ENCODE measurements at regions not wholly inside any gene's neighbourhood (a gene's known extent, or its start where the extent isn't known, plus 50 kb on each side); places are given as distances from the start of the nearest gene placed in this dataset.

- Histone ChIP-seq H3K9me3 (ENCODE audit: control insufficient read depth, low read length) (no peaks in the 10 kb centered on the region), H3K4me3 (ENCODE audit: extremely low read depth, insufficient read depth, low read length, poor library complexity, severe bottlenecking) (no peak overlapping the region), H3K4me1 (ENCODE audit: control insufficient read depth, insufficient read depth, low read length, poor library complexity, severe bottlenecking) (no peaks in the 10 kb centered on the region), H3K36me3 (ENCODE audit: control insufficient read depth, insufficient read depth, low read length) (no peaks in the 10 kb centered on the region), H3K27ac (ENCODE audit: low read depth, low read length, severe bottlenecking) (no peak overlapping the region)
- whole genome bisulfite sequencing, 2 experiments (ENCODE audit: insufficient coverage in 2 of 2), result 94% methylated on average over 2 of the region's 2 CpGs; no CpG with 5 or more reads in 1 of the 2 experiments
These were observed 446.2 kb upstream of the SLC14A2 start for GRCh38 chr18:45168866-45169600.

DNA sequence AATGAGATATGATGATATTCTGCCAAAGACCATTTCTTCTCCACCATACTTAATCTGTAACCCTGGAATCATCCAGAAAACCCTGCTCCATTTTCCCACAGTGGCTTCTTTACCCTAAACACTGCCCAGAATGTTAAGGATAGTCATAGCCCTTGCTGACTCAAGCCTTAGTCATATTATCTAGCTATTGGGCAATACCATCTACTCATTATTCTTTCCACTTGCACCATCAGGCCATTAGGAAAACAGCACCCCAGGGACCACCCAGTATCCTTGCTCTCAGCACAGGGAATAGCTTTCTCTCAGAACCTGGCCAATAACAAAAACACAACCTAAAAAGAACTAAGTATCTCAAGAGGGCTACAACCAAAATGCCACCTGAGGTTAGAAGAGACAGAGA is 445.7 kb upstream of the SLC14A2 start:
- no peak overlapping the region for H3K4me3 ChIP-seq (ENCODE audit: extremely low read depth, insufficient read depth, low read length, poor library complexity, severe bottlenecking)
- H3K27ac ChIP-seq (ENCODE audit: low read depth, low read length, severe bottlenecking), result no peak overlapping the region
- H3K4me1 ChIP-seq (ENCODE audit: control insufficient read depth, insufficient read depth, low read length, poor library complexity, severe bottlenecking), result no peaks in the 10 kb centered on the region
- no peaks in the 10 kb centered on the region for H3K36me3 ChIP-seq (ENCODE audit: control insufficient read depth, insufficient read depth, low read length)
- H3K9me3 ChIP-seq (ENCODE audit: control insufficient read depth, low read length), result no peaks in the 10 kb centered on the region

GRCh38 chr18:45171679-45172191 is 443.5 kb upstream of the SLC14A2 start:
- H3K4me1 ChIP-seq (ENCODE audit: control insufficient read depth, insufficient read depth, low read length, poor library complexity, severe bottlenecking), result no peaks in the 10 kb centered on the region
- H3K36me3 ChIP-seq (ENCODE audit: control insufficient read depth, insufficient read depth, low read length), result no peaks in the 10 kb centered on the region
- no peak overlapping the region for H3K27ac ChIP-seq (ENCODE audit: low read depth, low read length, severe bottlenecking)
- H3K9me3 ChIP-seq (ENCODE audit: control insufficient read depth, low read length), result no peaks in the 10 kb centered on the region
- H3K4me3 ChIP-seq (ENCODE audit: extremely low read depth, insufficient read depth, low read length, poor library complexity, severe bottlenecking), result no peak overlapping the region
- WGBS, 2 experiments (ENCODE audit: insufficient coverage in 2 of 2), result 94 to 100% methylated on average over 2 of the region's 4 CpGs

DNA sequence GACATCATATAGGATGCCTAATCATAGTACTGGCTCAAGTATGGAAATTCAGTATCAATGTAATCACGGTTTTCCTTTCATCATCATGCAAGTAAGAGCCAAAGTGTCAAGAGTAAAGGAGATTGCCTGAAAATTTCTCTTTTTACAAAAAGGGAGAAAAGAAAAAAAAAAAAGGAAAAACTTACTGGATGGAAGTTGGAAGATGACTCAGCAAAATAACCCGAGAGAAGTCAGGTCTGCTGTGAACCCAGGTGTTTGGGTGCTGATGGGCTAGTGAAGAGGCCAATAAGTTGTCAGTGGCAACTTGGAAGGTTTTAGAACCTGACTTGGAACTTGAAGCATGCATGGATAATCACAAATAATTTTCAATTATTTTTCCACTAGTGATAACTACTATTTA is 441.9 kb upstream of the SLC14A2 start:
- WGBS, 2 experiments (ENCODE audit: insufficient coverage in 2 of 2), result 83% methylated on average over 1 of the region's 2 CpGs; no CpG with 5 or more reads in 1 of the 2 experiments
- Histone ChIP-seq H3K4me3 (ENCODE audit: extremely low read depth, insufficient read depth, low read length, poor library complexity, severe bottlenecking) (no peak overlapping the region), H3K27ac (ENCODE audit: low read depth, low read length, severe bottlenecking) (no peak overlapping the region), H3K4me1 (ENCODE audit: control insufficient read depth, insufficient read depth, low read length, poor library complexity, severe bottlenecking) (no peaks in the 10 kb centered on the region), H3K36me3 (ENCODE audit: control insufficient read depth, insufficient read depth, low read length) (no peaks in the 10 kb centered on the region), H3K9me3 (ENCODE audit: control insufficient read depth, low read length) (no peaks in the 10 kb centered on the region)

- Histone ChIP-seq H3K9me3 (ENCODE audit: control insufficient read depth, low read length) (no peaks in the 10 kb centered on the region), H3K4me1 (ENCODE audit: control insufficient read depth, insufficient read depth, low read length, poor library complexity, severe bottlenecking) (no peaks in the 10 kb centered on the region), H3K4me3 (ENCODE audit: extremely low read depth, insufficient read depth, low read length, poor library complexity, severe bottlenecking) (no peak overlapping the region), H3K27ac (ENCODE audit: low read depth, low read length, severe bottlenecking) (no peak overlapping the region), H3K36me3 (ENCODE audit: control insufficient read depth, insufficient read depth, low read length) (no peaks in the 10 kb centered on the region)
- WGBS, 2 experiments (ENCODE audit: insufficient coverage in 2 of 2), result 100% methylated on average over 1 of the region's 2 CpGs; no CpG with 5 or more reads in 1 of the 2 experiments
These were observed 441.3 kb upstream of the SLC14A2 start for GRCh38 chr18:45173799-45174519.

DNA sequence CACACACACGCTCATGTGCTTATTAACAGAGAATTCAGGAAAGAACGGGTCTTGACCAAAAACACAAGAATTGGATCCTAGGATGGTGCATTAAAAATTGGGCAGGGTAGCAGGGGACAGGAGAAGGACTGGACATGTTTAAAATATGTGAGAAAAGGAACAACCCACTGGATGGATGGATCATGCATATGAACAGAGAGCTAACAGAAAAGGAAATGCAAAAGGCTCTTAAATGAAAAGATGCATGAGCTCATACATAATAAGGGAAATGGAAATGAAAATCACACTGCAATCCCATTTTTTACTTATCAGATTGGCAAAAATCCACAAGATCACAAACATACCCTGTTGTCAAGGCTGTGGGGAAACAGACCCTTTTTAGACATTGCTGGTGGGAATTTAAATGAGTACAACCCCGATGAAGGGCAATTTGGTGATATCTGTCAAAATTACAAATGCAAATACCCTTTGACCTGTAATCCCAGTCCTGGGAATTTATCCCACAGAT is 440.6 kb upstream of the SLC14A2 start:
- Histone ChIP-seq H3K4me3 (ENCODE audit: extremely low read depth, insufficient read depth, low read length, poor library complexity, severe bottlenecking) (no peak overlapping the region), H3K36me3 (ENCODE audit: control insufficient read depth, insufficient read depth, low read length) (no peaks in the 10 kb centered on the region), H3K9me3 (ENCODE audit: control insufficient read depth, low read length) (no peaks in the 10 kb centered on the region), H3K4me1 (ENCODE audit: control insufficient read depth, insufficient read depth, low read length, poor library complexity, severe bottlenecking) (no peaks in the 10 kb centered on the region), H3K27ac (ENCODE audit: low read depth, low read length, severe bottlenecking) (no peak overlapping the region)
- 79 to 94% methylated on average over 2 of the region's 3 CpGs for WGBS, 2 experiments (ENCODE audit: insufficient coverage in 2 of 2)

DNA sequence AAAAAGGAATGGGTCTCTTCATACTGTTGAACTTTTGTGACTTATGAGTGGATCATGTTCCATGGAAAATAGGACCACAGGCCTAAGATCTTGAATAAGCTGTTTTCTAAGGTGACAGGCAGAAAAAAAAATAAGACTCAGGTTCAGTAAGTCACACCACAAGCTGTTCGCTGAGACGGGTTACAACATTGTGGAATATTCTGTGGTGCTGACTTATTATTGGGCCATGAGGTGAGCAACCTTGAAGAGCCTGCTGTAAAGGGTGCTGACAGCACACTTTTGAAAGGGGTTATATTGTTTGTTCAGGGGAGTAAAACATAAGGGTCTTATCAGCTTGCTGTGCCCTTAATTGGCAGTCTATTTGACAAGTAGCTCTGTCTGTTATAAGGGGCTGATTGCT is 439.8 kb upstream of the SLC14A2 start:
- no peak overlapping the region for H3K27ac ChIP-seq (ENCODE audit: low read depth, low read length, severe bottlenecking)

GRCh38 chr18:45186832-45187231 is 428.4 kb upstream of the SLC14A2 start:
- no peak overlapping the region for H3K4me3 ChIP-seq (ENCODE audit: extremely low read depth, insufficient read depth, low read length, poor library complexity, severe bottlenecking)
- no peak overlapping the region for H3K27ac ChIP-seq (ENCODE audit: low read depth, low read length, severe bottlenecking)
- H3K9me3 ChIP-seq (ENCODE audit: control insufficient read depth, low read length), result no peaks in the 10 kb centered on the region
- no peaks in the 10 kb centered on the region for H3K4me1 ChIP-seq (ENCODE audit: control insufficient read depth, insufficient read depth, low read length, poor library complexity, severe bottlenecking)
- H3K36me3 ChIP-seq (ENCODE audit: control insufficient read depth, insufficient read depth, low read length), result no peaks in the 10 kb centered on the region
- WGBS, 2 experiments (ENCODE audit: insufficient coverage in 2 of 2), result 40% methylated on average over 1 of the region's 3 CpGs; no CpG with 5 or more reads in 1 of the 2 experiments

More for the DNA sequence above, 439.8 kb upstream of the SLC14A2 start:
- WGBS, 2 experiments (ENCODE audit: insufficient coverage in 2 of 2), result 86 to 94% methylated on average over 2 of the region's 2 CpGs
- no peaks in the 10 kb centered on the region for H3K9me3 ChIP-seq (ENCODE audit: control insufficient read depth, low read length)
- H3K36me3 ChIP-seq (ENCODE audit: control insufficient read depth, insufficient read depth, low read length), result no peaks in the 10 kb centered on the region
- H3K4me3 ChIP-seq (ENCODE audit: extremely low read depth, insufficient read depth, low read length, poor library complexity, severe bottlenecking), result no peak overlapping the region
- H3K4me1 ChIP-seq (ENCODE audit: control insufficient read depth, insufficient read depth, low read length, poor library complexity, severe bottlenecking), result no peaks in the 10 kb centered on the region

DNA sequence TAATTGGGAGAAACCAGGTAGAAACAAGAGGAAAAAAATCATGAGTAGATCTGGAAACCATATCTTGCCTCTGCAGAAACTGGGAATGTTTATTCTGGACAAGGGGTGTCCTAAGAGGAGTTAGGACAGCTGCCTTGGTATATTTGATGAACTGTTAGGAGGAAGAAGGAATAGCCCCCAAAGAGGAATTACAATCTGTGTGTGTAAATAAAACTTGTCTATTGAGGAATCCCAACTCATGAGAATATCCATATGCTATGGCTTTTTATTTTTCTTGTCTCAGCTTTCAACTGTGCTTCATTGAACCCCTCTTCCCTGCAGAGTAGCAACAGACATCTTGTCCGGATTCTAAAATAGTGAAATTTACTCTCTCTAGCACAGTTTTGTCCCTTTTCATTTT is 423.5 kb upstream of the SLC14A2 start:
- 100% methylated on average over 1 of the region's 1 CpG; no CpG with 5 or more reads in 1 of the 2 experiments for WGBS, 2 experiments (ENCODE audit: insufficient coverage in 2 of 2)

GRCh38 chr18:45197526-45197970 is 417.7 kb upstream of the SLC14A2 start:
- no peak overlapping the region for H3K27ac ChIP-seq (ENCODE audit: low read depth, low read length, severe bottlenecking)
- H3K4me1 ChIP-seq (ENCODE audit: control insufficient read depth, insufficient read depth, low read length, poor library complexity, severe bottlenecking), result peaks cover 3% of the 10 kb centered on the region
- WGBS, 2 experiments (ENCODE audit: insufficient coverage in 2 of 2), result 88 to 96% methylated on average over 3 to 4 of the region's 5 CpGs
- no peaks in the 10 kb centered on the region for H3K36me3 ChIP-seq (ENCODE audit: control insufficient read depth, insufficient read depth, low read length)
- H3K4me3 ChIP-seq (ENCODE audit: extremely low read depth, insufficient read depth, low read length, poor library complexity, severe bottlenecking), result no peak overlapping the region
- no peaks in the 10 kb centered on the region for H3K9me3 ChIP-seq (ENCODE audit: control insufficient read depth, low read length)

More for the DNA sequence above, 423.5 kb upstream of the SLC14A2 start:
- H3K27ac ChIP-seq (ENCODE audit: low read depth, low read length, severe bottlenecking), result no peak overlapping the region
- H3K9me3 ChIP-seq (ENCODE audit: control insufficient read depth, low read length), result no peaks in the 10 kb centered on the region
- no peak overlapping the region for H3K4me3 ChIP-seq (ENCODE audit: extremely low read depth, insufficient read depth, low read length, poor library complexity, severe bottlenecking)
- no peaks in the 10 kb centered on the region for H3K4me1 ChIP-seq (ENCODE audit: control insufficient read depth, insufficient read depth, low read length, poor library complexity, severe bottlenecking)
- no peaks in the 10 kb centered on the region for H3K36me3 ChIP-seq (ENCODE audit: control insufficient read depth, insufficient read depth, low read length)
